Calu3 (cell line): ENCODE measurements at regions not wholly inside any gene's neighbourhood (a gene's known extent, or its start where the extent isn't known, plus 50 kb on each side); places are given as distances from the start of the nearest gene placed in this dataset.
A peak's percentile ranks its signal among the peaks of the same experiment; 100 is the strongest.

ENCODE experiments used
- BruUV-seq: library from RNA; stranded (reverse); fragments of 400-500 nt; replicated peaks from 2 replicates; lab custom pipeline; 2021; lab: Mats Ljungman, UMichigan
- CTCF ChIA-PET: fragments of 300-600 bp; sonication (Branson Sonifier 250); formaldehyde crosslinking; loops from one replicate; lab custom pipeline; 2022; ENCODE audit warnings: antibody characterized with exemption; lab: Charles Lee
- DNase-seq: peaks from one replicate; pipeline ENCODE4 v3.0.0; 2022
- H3K27ac Mint-ChIP-seq: one replicate; pipeline ENCODE4 v1.8.0; 2022; ENCODE audit warnings: mixed read lengths; ENCODE audit not compliant: unreplicated experiment
- H3K27me3 Mint-ChIP-seq: one replicate; pipeline ENCODE4 v1.8.0; 2022; ENCODE audit warnings: mixed read lengths; ENCODE audit not compliant: unreplicated experiment
- H3K36me3 Mint-ChIP-seq: one replicate; pipeline ENCODE4 v1.8.0; 2022; ENCODE audit warnings: mild to moderate bottlenecking, moderate library complexity, mixed read lengths; ENCODE audit not compliant: insufficient read depth, unreplicated experiment
- H3K4me1 Mint-ChIP-seq: one replicate; pipeline ENCODE4 v1.8.0; 2022; ENCODE audit warnings: mild to moderate bottlenecking, low read depth, mixed read lengths; ENCODE audit not compliant: unreplicated experiment
- H3K4me3 Mint-ChIP-seq: one replicate; pipeline ENCODE4 v1.8.0; 2022; ENCODE audit warnings: mild to moderate bottlenecking, low read depth, moderate library complexity, mixed read lengths; ENCODE audit not compliant: unreplicated experiment
- H3K9me3 Mint-ChIP-seq: one replicate; pipeline ENCODE4 v1.8.0; 2022; ENCODE audit warnings: low read depth, mixed read lengths; ENCODE audit not compliant: unreplicated experiment
- CTCF ChIP-seq: fragments of 200-600 bp; IDR thresholded peaks from one replicate; pipeline ENCODE4 v1.8.0; 2022; ENCODE audit warnings: antibody characterized with exemption; ENCODE audit not compliant: unreplicated experiment
- intact Hi-C: fragments of 100-400 bp; cut with micrococcal nuclease; formaldehyde crosslinking; loops from one replicate; pipeline ENCODE4 v1.10.0; 2022; ENCODE audit not compliant: unreplicated experiment

- BruUV-seq, result no TSS peak
- H3K36me3 Mint-ChIP-seq, result no peaks in the 10 kb centered on the region
- H3K4me3 Mint-ChIP-seq, result no peak overlapping the region
- no peak for TF ChIP-seq CTCF
- CTCF ChIA-PET, result no interaction called here
- intact Hi-C loops, result no loop called here
- H3K4me1 Mint-ChIP-seq, result peaks cover 20% of the 10 kb centered on the region
- H3K27me3 Mint-ChIP-seq, result no peaks in the 10 kb centered on the region
- H3K27ac Mint-ChIP-seq, result no peak overlapping the region
- DNase-seq, result no peak
- H3K9me3 Mint-ChIP-seq, result no peaks in the 10 kb centered on the region
These were observed 112.8 kb upstream of the BMP2 start for GRCh38 chr20:6654513-6655252.

- intact Hi-C loops, result no loop called here
- H3K36me3 Mint-ChIP-seq, result no peaks in the 10 kb centered on the region
- TF ChIP-seq CTCF, result no peak
- no peak overlapping the region for H3K4me3 Mint-ChIP-seq
- H3K9me3 Mint-ChIP-seq, result no peaks in the 10 kb centered on the region
- H3K4me1 Mint-ChIP-seq, result peaks cover 11% of the 10 kb centered on the region
- no peak for DNase-seq
- no TSS peak for BruUV-seq
- no peaks in the 10 kb centered on the region for H3K27me3 Mint-ChIP-seq
- H3K27ac Mint-ChIP-seq, result no peak overlapping the region
- CTCF ChIA-PET, result interaction anchor here (1.6 kb wide), 1 partner anchor 12 kb away, joined by 5 read pairs; no protein-coding TSS in a partner anchor
These were observed 115.9 kb upstream of the BMP2 start for GRCh38 chr20:6651561-6651960.

GRCh38 chr20:6651016-6651415 is 116.5 kb upstream of the BMP2 start:
- no TSS peak for BruUV-seq
- Mint-ChIP-seq H3K36me3 (no peaks in the 10 kb centered on the region), H3K9me3 (no peaks in the 10 kb centered on the region), H3K27me3 (no peaks in the 10 kb centered on the region), H3K27ac (peak overlapping the region; percentile 77), H3K4me3 (peak overlapping the region; percentile 49), H3K4me1 (peaks cover 11% of the 10 kb centered on the region)
- TF ChIP-seq CTCF, result no peak
- DNase-seq, result peak; percentile 42
- CTCF ChIA-PET, result interaction anchor here (0.6 to 1.6 kb wide), 3 partner anchors 12 to 39 kb away, joined by 3 to 5 read pairs (median 3); no protein-coding TSS in a partner anchor
- intact Hi-C loops, result no loop called here

GRCh38 chr20:6646021-6646636 is 121.4 kb upstream of the BMP2 start:
- no peak overlapping the region for H3K4me3 Mint-ChIP-seq
- intact Hi-C loops, result no loop called here
- H3K36me3 Mint-ChIP-seq, result no peaks in the 10 kb centered on the region
- DNase-seq, result no peak
- H3K27ac Mint-ChIP-seq, result no peak overlapping the region
- H3K9me3 Mint-ChIP-seq, result no peaks in the 10 kb centered on the region
- H3K4me1 Mint-ChIP-seq, result no peaks in the 10 kb centered on the region
- TF ChIP-seq CTCF, result no peak
- no peaks in the 10 kb centered on the region for H3K27me3 Mint-ChIP-seq
- CTCF ChIA-PET, result no interaction called here
- no TSS peak for BruUV-seq
